HG02981 (cell line): ENCODE measurements at regions not wholly inside any gene's neighbourhood (a gene's known extent, or its start where the extent isn't known, plus 50 kb on each side); places are given as distances from the start of the nearest gene placed in this dataset.
"Not testable (repeated sequence)": the region's sequence is repeated elsewhere in the genome, so short reads cannot be mapped to it uniquely, and the experiment has no call there.

Experiments
- ATAC-seq: cut with Tn5 transposase; IDR thresholded peaks from one replicate; pipeline ENCODE4 v1.9.1; 2021; ENCODE audit warnings: mild to moderate bottlenecking, moderate library complexity; ENCODE audit not compliant: unreplicated experiment

DNA sequence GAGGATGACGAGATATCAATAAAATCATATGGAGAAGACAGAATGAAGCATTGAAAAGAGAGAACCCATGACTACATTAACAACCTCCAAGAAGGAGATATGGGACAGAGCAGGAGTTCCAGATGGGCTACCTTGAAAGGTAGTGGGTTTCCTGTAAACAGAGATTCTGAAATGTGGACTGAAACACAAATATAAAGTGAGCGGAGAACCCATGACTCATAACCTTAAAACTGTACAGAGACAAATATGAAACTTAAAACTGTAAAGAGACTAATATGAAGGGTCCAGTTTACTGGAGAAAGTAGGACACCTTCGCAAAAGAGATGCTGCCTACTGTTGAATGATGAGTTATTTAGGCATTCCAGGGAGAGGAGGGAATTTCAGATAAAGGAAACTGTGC is 383.7 kb downstream of the CAAP1 start:
- ATAC-seq = no peak

DNA sequence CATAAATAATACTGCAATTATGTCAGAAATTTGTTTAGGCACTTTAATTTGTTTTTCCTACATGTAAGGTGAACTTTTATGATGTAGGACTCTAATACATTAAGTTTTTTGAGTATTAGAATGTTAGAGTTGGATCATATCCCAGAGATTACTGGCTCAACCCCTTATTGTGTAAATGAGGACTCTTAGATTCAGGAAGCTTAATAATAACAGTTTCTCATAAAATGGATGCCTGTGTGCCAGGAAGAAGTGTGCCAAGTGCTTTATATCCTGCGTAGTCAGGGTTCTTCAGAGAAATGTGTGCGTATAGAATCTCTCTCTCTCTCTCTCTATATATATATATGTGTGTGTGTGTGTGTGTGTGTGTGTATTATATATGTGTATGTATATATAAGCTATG is 388.5 kb downstream of the CAAP1 start:
- no peak for ATAC-seq

DNA sequence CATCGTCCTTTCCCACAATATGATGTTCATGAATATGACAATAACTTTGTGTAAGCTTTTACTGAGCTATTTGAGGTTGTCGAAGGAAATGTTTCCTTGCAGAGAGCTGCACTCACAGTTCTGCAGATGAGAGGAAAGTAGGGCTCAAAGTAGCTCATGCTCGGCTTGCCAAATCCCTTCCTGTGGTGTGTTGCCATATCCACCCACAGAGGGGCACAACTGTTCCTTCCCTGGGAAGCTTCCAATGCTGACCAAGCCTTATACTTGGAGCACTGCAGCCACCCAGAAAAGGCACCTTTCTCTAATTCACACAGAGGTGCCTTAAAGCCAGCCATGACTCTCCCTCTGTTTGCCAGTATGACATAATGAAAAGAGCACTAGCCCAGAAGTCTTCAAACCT is 390.3 kb downstream of the CAAP1 start:
- ATAC-seq = no peak

DNA sequence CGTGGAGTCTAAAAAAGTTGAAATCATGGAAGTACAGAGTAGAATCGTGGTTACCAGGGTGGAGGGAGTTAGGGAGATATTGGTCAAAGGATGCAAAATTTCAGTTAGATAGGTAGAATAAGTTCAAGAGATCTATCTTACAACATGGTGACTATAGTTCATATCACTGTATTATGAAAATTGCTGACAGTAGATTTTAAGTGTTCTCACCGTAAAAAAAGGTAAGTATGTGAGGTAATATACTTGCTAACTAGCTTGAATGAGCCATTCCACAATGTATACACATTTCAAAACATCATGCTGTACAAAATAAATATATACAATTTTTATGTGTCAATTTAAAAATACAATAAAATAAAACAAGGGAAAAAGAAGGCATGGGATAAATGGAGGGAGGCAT is 392.1 kb downstream of the CAAP1 start:
- ATAC-seq = no peak

DNA sequence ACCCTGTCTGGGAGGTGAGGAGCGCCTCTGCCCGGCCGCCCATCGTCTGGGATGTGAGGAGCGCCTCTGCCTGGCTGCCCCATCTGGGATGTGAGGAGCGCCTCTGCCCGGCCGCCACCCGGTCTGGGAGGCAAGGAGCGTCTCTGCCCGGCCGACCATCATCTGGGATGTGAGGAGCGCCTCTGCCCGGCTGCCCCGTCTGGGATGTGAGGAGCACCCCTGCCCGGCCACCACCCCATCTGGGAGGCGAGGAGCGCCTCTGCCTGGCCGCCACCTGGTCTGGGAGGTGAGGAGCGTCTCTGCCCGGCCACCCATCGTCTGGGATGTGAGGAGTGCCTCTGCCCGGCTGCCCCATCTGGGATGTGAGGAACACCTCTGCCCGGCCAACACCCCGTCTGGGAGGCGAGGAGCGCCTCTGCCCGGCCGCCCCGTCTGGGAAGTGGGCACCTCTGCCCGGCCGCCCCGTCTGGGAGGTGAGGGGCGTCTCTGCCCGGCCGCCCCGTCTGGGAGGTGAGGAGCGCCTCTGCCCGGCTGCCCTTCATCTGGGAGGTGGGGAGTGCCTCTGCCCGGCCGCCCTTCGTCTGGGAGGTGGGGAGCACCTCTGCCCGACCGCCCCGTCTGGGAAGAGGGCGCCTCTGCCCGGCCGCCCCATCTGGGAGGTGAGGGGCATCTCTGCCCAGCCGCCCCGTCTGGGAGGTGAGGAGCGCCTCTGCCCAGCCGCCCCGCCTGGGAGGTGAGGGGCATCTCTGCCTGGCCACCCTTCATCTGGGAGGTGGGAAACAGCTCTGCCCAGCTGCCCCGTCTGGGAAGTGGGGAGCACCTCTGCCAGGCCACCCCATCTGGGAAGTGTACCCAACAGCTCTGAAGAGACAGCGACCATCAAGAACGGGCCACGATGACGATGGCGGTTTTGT is 399.7 kb downstream of the CAAP1 start:
- ATAC-seq = not testable (repeated sequence)

DNA sequence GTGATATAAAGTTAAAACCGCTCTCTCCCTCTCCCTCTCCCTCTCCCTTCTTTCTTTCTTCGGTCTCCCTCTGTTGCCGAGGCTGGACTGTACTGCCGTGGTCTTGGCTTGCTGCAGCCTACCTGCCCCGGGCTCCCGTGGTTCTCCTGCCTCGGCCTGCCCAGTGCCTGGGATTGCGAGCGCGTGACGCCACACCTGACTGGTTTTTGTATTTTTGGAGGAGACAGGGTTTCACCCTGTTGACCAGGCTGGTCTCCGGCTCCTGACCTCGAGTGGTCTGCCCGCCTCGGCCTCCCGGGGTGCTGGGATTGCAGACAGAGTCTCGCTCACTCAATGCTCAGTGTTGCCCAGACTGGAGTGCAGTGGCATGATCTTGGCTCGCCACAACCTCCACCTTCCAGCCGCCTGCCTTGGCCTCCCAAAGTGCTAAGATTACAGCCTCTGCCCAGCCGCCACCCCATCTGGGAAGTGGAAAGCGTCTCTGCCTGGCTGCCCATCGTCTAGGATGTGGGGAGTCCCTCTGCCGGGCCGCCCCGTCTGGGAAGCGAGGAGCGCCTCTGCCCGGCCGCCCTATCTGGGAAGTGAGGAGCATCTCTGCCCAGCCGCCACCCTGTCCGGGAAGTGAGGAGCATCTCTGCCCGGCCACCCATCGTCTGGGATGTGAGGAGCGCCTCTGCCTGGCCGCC is 400.5 kb downstream of the CAAP1 start:
- not testable (repeated sequence) for ATAC-seq

DNA sequence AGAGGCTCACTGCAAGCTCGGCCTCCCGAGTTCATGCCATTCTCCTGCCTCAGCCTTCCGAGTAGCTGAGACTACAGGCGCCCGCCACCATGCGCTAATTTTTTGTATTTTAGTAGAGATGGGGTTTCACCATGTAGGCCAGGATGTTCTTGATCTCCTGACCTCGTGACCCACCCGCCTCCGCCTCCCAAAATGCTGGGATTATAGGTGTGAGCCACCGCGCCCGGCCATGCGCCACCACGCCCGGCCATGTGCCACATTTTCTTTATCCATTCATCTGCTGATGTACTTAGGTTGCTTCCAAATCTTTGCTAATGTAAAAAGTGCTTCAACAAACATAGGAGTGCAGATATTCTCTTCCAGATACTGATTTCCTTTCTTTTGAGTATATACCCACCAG is 408.6 kb downstream of the CAAP1 start:
- ATAC-seq = no peak

DNA sequence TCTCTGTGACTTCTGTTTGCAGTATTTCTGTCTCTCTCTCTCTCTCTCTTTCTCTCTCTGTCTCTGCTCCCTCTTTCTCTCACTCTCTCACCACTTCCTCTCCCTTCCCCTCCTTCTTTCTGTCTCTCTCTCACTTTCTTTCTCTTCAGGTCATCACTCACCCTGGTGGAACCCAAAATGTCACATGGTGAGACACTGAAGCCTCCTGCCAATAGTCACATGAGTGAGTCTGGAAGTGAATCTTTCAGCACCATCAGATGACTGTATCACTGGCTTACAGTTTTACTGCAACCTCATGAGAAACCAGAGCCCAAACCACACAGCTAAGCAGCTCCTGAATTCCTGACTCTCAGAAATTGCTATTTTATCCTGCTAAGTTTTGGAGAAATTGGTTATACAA is 414.6 kb downstream of the CAAP1 start:
- no peak for ATAC-seq

DNA sequence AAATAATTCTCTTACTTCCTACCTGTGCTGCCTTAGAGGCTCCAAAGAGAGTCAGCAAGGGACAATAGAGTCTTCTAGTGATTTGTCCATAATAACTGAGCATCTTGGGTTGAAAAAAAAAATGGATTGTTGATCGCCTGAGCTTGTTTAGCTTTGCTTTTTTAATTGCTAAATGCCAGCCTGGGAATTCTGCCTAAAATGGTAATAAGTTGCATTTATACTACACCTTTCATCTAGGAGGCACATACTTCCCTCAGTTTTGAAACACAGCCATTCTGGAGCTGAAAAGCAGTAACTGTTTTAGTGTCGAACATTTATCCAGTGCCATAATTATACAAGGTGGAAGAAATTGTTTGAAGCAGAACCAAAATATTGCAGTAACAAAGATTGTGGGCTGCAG is 421.3 kb downstream of the CAAP1 start:
- ATAC-seq = no peak

DNA sequence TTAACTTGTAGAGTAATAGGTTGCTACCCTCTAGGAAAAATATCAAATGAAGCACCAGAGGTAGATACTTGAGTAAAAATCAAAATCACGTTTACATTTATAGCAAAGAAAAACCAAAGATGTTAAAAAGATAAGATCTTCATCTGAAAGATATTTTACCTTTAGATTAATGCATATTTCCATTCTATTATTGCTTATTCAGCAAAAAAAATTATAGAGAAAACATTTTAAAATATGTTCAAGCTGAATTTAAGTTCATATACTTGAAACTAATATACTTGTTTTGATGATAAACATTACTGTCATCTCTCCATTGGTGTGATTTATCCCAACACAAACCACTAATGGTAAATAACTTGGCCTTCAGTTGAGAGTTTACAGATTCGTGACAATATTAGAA is 422.3 kb downstream of the CAAP1 start:
- ATAC-seq = no peak

DNA sequence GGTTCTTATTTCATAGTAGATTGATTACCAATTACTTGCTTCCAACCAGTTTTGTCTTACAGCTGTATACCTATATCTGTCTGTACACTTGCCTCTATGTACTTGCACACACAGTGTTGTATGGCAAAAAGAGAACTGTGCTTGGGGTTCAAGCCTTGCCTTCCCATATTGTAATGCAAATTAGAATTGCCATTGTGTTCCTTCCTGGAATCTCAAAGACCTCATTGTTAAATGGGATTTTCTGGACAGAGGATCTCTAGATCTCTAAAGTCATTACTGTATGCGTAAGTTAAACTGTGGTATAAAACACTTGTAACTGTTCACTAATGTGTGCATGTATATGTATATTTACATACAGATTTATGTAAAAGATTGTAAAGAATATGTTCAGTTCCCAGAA is 428.8 kb downstream of the CAAP1 start:
- no peak for ATAC-seq

DNA sequence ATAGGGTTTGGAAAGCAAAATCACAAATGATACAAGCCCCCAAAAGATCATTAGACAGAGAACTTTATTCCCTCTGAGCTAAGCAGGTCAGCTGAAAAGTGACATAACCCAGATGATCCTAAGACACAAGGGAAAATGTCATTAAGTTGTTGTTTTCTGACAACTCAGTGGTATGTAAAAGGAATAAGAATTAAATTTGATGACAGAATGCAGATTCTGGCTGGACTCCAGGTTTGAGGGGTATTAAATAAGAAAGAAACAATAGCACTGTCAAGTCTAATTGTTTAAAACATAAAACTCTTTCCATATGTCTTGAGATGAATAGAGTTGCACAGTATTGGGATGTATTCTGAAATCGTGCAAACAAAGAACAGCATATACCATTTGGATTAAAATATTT is 429.9 kb downstream of the CAAP1 start:
- ATAC-seq = no peak

DNA sequence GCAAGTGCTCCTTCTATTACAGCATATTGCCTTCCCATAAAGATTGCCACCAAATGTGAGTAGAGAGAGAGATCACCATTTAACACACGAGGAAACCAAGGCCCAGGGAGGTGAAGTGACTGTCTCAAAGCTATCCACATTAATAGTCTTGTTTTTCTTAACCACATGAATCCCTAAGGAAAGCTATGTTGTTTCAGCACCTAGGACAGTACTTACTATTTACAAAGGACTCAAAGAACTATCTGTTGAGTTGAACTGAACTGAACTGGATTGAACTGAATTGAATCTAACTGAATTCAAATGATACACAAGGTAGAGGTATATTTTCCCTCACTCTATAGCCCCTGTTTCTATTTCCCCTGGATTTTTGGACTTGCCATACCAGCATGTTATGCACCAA is 430.4 kb downstream of the CAAP1 start:
- ATAC-seq = no peak

DNA sequence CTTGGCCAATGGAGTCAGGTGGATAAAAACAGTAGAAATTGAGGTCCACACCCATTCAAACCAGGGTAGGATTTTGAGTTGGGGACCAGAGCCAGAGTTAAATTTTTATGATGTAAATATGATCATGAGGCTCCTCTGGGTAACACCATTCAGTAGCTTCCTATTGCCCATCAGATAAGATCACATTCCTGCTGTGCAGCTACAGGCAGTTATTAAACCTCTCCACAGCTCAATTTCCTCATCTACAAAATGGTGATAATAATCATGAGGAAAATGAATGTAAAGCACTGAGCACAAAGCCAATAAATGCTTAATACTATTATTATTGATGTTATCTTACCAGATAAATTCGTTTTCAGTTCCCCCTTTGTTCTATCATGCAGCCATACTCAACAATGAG is 432.0 kb downstream of the CAAP1 start:
- ATAC-seq = no peak

DNA sequence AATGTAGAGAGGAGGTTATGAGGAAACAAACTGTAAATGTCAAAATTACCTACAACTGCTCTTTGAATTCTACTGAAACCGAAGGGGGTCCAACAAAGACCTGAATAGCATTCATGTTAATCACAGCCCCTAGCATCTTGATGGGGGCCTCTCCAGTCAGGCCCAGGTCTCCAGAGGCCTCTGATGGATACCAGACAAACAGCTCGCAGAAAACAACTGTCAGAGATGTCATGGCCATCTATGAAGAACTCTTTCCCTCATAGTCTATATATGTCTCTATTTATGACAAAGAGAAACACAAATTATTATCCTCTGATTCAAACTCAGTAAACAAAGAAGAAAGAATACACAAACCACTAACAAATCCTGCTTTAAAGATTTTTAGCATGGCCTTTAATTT is 432.6 kb downstream of the CAAP1 start:
- ATAC-seq = no peak

DNA sequence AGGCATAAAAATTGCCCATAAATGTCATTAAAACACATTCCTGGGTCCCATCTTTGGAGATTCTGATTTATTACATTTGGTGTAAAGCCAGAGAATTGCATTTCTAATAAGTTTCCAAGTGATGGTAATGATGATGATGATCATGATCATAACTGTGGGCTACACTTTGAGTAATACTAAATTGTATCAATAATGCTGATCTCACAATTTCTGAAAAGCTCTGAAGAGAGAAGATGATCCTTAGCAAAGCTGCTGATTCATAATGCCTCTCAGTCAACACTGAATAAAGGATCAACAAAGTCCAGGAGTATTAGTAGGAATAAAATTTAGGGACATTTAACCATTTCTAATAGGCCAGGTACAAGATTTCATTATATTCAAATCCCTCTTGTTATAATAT is 434.5 kb downstream of the CAAP1 start:
- ATAC-seq = no peak

DNA sequence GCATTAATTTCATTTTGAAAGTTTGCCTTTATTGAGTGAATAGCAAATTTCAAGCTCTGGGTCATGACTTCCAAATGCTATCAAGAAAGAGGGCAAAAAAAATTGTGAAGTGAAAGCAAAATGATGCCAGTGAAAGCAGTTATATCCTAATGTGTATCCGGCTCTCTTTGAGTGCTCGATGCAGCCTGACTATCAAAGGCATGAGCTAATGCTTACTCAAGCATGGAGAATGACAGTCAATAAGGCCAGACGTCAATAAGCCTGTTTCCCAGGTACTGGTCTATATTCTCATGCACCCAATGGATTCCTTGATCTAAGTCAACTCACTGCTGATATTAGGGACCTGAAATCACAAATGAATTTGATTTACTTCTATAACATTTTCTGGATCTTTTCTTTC is 435.5 kb downstream of the CAAP1 start:
- no peak for ATAC-seq

DNA sequence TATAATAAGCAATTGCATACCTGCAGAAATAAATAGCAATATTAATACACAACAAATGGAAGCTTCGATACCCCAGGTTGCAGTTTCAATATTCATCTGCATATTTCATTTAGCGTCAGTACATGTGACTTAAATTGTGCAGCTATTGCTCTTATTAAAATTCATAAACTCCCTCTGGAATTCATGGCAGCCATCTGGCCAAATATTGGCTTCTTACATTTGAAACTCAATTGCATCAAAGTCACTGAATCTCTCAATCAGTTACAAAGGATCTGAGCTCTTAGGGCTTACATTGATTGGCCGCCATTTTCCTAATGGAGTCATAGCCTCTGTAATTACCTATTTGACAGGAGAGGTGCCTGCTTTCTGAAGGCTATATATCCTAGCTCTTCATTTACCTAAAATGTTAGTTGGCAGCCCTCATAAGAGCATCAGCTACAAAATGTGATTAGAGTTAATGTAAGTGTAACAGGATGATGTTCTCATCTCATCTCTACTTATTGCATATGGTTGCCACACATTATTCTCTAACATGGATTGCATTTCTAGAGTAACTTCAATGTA is 453.5 kb downstream of the CAAP1 start:
- ATAC-seq = no peak

DNA sequence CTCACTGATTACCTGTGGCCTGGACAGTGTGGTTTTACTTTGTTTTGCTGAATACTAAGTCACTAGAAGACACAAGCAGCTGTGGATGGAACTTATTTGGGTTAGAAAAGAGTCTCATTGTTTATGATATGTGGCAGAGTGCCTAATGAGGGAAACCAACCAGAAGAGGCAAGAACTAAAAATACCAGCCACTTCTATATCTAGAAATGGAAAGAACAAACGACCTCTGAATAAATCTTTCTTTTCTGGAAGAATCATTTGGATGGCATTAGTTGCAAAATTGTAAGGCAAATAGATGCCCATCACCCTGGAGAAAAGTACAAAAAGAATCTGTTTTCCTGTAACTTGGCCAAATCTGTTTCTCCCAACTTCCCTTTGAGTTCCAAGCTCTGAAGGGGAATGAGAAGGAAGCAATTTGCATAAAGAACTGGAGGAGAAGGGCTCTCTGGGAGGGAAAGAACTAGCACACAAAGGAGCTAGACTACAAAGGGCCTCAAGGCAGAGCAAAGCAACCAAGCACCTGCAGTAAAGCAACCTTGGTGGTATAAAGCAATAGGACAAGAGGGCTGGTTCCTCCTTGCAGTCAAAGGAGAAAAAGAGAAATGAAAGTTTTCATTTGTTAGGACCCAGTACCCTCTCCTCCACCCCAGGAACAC is 455.4 kb downstream of the CAAP1 start:
- no peak for ATAC-seq

DNA sequence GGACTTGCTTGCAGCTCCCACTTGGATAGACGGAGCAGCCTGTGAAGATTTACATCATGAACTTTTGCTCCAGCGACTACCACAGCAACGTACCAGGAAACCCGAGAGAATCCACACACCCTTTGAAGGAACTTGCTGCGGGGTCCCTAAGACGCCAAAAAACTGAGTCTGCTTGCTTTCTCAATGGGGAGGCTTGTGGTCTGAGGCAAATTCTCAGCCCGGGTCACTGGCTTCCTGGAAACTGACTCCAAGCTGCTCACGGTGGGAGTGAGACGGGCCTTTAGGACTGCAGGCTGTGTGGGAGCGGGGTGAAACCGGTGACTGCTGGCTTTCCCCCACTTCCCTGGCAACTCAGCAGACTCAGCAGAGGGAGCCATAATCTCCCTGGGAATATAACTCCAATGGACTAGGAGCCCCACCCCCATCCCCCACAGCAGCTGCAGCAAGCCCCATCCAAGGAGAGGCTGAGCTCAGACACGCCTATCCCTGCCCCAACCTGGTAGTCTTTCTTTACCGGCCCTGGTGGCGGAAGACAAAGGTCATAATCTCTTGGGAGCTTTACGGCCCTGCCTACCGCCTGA is 466.0 kb downstream of the CAAP1 start:
- no peak for ATAC-seq

DNA sequence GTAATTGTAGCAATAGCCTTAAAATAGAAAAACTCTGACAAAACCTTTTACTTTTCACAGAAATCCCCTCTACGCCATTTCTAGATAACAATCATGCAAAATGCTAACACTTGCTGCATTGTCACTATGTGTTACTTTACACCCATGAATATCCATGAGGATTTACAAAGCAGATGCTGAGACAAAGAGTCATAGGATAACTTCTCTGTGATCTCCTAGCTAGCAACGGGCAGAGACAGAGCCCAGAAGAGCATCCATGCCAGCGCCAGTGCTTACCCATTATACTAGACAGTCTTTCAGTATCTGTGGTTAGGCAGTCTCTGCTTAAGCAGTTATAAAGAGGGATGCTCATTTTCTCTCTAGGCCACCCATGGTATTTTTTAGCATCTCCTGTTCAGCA is 474.1 kb downstream of the CAAP1 start:
- no peak for ATAC-seq
